Lung (tissue), 11 donors: ENCODE measurements at regions not wholly inside any gene's neighbourhood (a gene's known extent, or its start where the extent isn't known, plus 50 kb on each side); places are given as distances from the start of the nearest gene placed in this dataset.

Experiments
- ATAC-seq: fragments of 200-7000 bp; cut with Tn5 transposase; one replicate; pipeline ENCODE4 v1.9.1; 2020; ENCODE audit warnings: moderate number of reproducible peaks; ENCODE audit not compliant: insufficient read depth, low FRiP score
- DNase-seq, 3 donors: peaks; one replicate each; pipeline ENCODE4 v3.0.0-alpha.2; 2013 to 2017
- H3K27ac ChIP-seq, 2 donors: one replicate each; pipeline ENCODE4 v1.5.1; 2013; ENCODE audit warnings: mild to moderate bottlenecking in 2 of 2, moderate library complexity in 2 of 2, control low read depth in 1 of 2, inconsistent platforms in 1 of 2, low read depth in 1 of 2, low read length in 1 of 2
- H3K27me3 ChIP-seq, 3 donors: one replicate each; pipeline ENCODE4 v1.5.1; 2013; ENCODE audit warnings: low read length in 2 of 3; ENCODE audit not compliant: control insufficient read depth in 3 of 3, insufficient read depth in 3 of 3
- H3K36me3 ChIP-seq, 4 donors: one replicate each; pipeline ENCODE4 v1.5.1; 2013; ENCODE audit warnings: low read length in 4 of 4, mild to moderate bottlenecking in 1 of 4, moderate library complexity in 1 of 4; ENCODE audit not compliant: control insufficient read depth in 4 of 4, insufficient read depth in 4 of 4
- H3K4me1 ChIP-seq, 5 donors: one replicate each; pipeline ENCODE4 v1.5.1; 2013; ENCODE audit warnings: low read length in 5 of 5, mild to moderate bottlenecking in 2 of 5, moderate library complexity in 1 of 5; ENCODE audit not compliant: control insufficient read depth in 5 of 5, insufficient read depth in 5 of 5
- H3K4me3 ChIP-seq: one replicate; pipeline ENCODE4 v1.5.1; 2013; ENCODE audit warnings: mild to moderate bottlenecking, control low read depth, moderate library complexity
- H3K9ac ChIP-seq, 2 donors: one replicate each; pipeline ENCODE4 v1.5.1; 2013; ENCODE audit warnings: low read length in 2 of 2, control low read depth in 1 of 2; ENCODE audit not compliant: insufficient read depth in 1 of 2
- H3K9me3 ChIP-seq, 4 donors: one replicate each; pipeline ENCODE4 v1.5.1; 2013; ENCODE audit warnings: low read length in 3 of 4, mild to moderate bottlenecking in 1 of 4, moderate library complexity in 1 of 4; ENCODE audit not compliant: control insufficient read depth in 4 of 4, insufficient read depth in 3 of 4
- WGBS, 2 donors: extraction: QIAGEN DNeasy Blood & Tissue Kit; methylation state at CpG; one replicate each; pipeline ENCODE4 v1.1.7; 2013; 5-methylcytosine and 5-hydroxymethylcytosine counted together
- TF ChIP-seq, protein P1 (sequence below): IDR thresholded peaks from 2 replicates; pipeline ENCODE4 v1.5.1; 2012; ENCODE audit warnings: mild to moderate bottlenecking; ENCODE audit errors: control extremely low read depth, extremely low read depth
- donor health status: control.
- donor health status: control.
- donor health status: Bipolar disorder and iron deficiency.
- donor health status: healthy.
- donor health status: DM: yes; HTN: yes; CAD: no.

DNA sequence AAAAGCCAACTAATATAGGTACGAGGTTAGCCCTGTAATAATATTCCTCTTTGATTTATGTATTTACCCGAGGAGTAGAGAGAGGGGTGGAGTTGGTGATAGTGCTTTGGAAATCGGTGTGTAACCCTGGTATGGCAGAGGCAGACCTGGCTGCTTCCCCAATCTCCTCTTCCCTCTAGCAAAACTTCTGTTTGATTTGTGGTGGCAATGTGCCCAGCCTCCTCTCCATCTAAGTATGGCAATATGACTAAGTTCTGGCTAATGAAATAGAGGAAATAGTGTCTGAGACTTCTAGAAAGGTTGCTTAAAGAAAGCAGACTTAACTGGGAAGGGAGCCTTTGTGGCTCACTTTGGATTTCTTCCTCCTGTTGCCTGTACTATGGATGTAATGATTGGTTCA lies 491.1 kb downstream of the ENC1 start:
- peaks cover 0 to 28% (median 3%) of the 10 kb centered on the region in 5 donors for H3K4me1 ChIP-seq
- H3K36me3 ChIP-seq, result no peaks in the 10 kb centered on the region
- H3K27ac ChIP-seq, result no peak overlapping the region
- H3K4me3 ChIP-seq, result no peak overlapping the region
- DNase-seq (peak in 1 of 3 donors; percentile 23), ATAC-seq (peak; percentile 51)
- H3K9me3 ChIP-seq, result no peaks in the 10 kb centered on the region
- WGBS, 2 donors, result 24 to 29% methylated on average over 3 of the region's 3 CpGs
- TF ChIP-seq, protein P1, sequence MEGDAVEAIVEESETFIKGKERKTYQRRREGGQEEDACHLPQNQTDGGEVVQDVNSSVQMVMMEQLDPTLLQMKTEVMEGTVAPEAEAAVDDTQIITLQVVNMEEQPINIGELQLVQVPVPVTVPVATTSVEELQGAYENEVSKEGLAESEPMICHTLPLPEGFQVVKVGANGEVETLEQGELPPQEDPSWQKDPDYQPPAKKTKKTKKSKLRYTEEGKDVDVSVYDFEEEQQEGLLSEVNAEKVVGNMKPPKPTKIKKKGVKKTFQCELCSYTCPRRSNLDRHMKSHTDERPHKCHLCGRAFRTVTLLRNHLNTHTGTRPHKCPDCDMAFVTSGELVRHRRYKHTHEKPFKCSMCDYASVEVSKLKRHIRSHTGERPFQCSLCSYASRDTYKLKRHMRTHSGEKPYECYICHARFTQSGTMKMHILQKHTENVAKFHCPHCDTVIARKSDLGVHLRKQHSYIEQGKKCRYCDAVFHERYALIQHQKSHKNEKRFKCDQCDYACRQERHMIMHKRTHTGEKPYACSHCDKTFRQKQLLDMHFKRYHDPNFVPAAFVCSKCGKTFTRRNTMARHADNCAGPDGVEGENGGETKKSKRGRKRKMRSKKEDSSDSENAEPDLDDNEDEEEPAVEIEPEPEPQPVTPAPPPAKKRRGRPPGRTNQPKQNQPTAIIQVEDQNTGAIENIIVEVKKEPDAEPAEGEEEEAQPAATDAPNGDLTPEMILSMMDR, result no peak
- no peaks in the 10 kb centered on the region for H3K27me3 ChIP-seq
- no peak overlapping the region for H3K9ac ChIP-seq

GRCh38 chr5:74148321-74148720 lies 492.2 kb downstream of the ENC1 start:
- peaks cover 0 to 36% (median 3%) of the 10 kb centered on the region in 5 donors for H3K4me1 ChIP-seq
- H3K27ac ChIP-seq, result peak overlapping the region in 1 of 2 donors; percentile 60
- no peaks in the 10 kb centered on the region for H3K27me3 ChIP-seq
- no peak overlapping the region for H3K9ac ChIP-seq
- no peak for ATAC-seq
- DNase-seq, result peak; percentile 48 to 56 (median 55)
- H3K4me3 ChIP-seq, result no peak overlapping the region
- no peaks in the 10 kb centered on the region for H3K9me3 ChIP-seq
- TF ChIP-seq, protein P1, result no peak
- no peaks in the 10 kb centered on the region for H3K36me3 ChIP-seq

DNA sequence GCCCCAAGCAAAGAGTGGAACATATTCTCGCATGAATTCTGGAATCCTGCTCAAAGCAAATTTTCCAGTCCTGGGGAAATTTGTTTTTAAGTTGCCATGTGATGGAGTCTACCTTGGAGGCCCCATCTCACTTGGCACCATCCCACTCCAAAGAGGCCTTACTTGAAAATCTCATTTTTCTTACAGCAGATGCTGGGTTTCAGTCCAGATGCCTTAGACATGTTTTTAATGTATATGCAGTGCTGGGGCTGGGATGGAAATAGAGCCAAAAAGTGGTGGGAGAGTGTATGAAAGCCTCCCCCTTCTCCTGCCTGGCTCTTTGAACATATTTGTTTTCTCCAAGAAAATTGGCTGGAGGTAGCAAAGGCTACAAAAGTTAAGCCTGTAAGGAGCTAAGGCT lies 493.7 kb downstream of the ENC1 start:
- Histone ChIP-seq H3K27ac (no peak overlapping the region), H3K4me1 (peaks cover 0 to 37% (median 3%) of the 10 kb centered on the region in 5 donors), H3K4me3 (no peak overlapping the region), H3K9me3 (no peaks in the 10 kb centered on the region), H3K36me3 (no peaks in the 10 kb centered on the region), H3K9ac (no peak overlapping the region), H3K27me3 (no peaks in the 10 kb centered on the region)
- DNase-seq, result peak; percentile 46 to 81 (median 71)
- TF ChIP-seq, protein P1, result no peak
- ATAC-seq, result no peak
- WGBS, 2 donors, result 97 to 100% methylated on average over 1 of the region's 1 CpG

GRCh38 chr5:74145951-74146350 lies 494.6 kb downstream of the ENC1 start:
- DNase-seq, result no peak
- H3K9ac ChIP-seq, result no peak overlapping the region
- no peaks in the 10 kb centered on the region for H3K27me3 ChIP-seq
- TF ChIP-seq, protein P1, result no peak
- H3K4me1 ChIP-seq, result peaks cover 0 to 37% (median 3%) of the 10 kb centered on the region in 5 donors
- ATAC-seq, result no peak
- H3K36me3 ChIP-seq, result no peaks in the 10 kb centered on the region
- 89% methylated on average over 9 of the region's 9 CpGs for WGBS, 2 donors
- no peaks in the 10 kb centered on the region for H3K9me3 ChIP-seq
- H3K4me3 ChIP-seq, result no peak overlapping the region
- no peak overlapping the region for H3K27ac ChIP-seq
